ENCODE measurements at regions not wholly inside any gene's neighbourhood (a gene's known extent, or its start where the extent isn't known, plus 50 kb on each side); places are given as distances from the start of the nearest gene placed in this dataset.

DNA sequence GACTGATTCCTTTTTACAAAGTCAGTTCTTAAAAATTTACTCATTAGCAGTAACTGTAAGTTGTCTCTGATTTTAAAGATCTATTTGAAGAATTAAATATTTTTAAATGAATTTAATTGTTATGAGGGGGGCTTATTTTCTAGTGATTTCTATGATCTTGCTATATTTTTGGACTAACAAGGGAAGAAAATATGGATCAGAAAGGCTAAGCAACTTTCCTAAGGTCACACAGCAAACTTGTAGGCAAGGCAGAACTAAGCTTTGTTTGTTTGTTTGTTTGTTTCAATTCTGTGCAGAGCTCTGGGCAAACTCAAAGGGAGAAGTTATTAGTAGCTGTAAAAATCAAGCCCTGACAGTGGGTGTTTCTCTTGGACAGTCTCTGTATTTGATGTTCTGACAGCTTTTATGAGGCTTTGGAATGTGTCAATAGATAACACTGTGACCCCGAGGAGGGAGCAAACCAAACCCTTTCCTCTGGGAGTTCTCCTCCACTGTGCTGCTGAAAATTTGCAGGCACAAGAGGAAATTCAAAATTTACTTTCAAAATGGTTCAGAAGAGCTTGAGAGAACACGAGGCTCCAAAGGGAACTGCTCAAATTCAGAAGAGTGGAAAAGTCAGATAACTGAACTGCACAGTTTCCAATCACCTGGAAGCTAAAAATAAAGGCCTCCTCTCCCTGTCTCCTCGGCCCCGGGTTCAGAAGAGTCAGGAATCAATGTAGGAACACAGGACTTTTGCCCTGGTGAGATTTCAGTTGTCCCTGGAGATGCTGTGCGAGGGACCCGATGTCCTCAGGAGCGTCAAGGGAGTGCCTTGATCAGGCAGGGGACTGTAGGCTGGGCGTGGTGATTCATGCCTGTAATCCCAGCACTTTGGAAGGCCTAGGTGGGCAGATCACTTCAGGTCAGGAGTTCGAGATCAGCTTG lies 325.7 kb downstream of the GATA3 start:
- dilution Hi-C loops (cut with HindIII; ENCODE audit: low sequenced_read_pairs, unreplicated experiment), result no loop called here
- ChIA-PET POLR2A (ENCODE audit: unreplicated experiment) (no interaction called here), CTCF (no interaction called here)
- H2AK9ac ChIP-seq (replicated peaks; ENCODE audit: low read depth, low read length, poor library complexity), result no peak overlapping the region
- no peak for ATAC-seq (ENCODE audit: low read depth)
- no peak for TF ChIP-seq MAZ (IDR thresholded peaks at IDR 0.05; ENCODE audit: borderline replicate concordance, low read depth, low read length)
- TF ChIP-seq, protein P1, sequence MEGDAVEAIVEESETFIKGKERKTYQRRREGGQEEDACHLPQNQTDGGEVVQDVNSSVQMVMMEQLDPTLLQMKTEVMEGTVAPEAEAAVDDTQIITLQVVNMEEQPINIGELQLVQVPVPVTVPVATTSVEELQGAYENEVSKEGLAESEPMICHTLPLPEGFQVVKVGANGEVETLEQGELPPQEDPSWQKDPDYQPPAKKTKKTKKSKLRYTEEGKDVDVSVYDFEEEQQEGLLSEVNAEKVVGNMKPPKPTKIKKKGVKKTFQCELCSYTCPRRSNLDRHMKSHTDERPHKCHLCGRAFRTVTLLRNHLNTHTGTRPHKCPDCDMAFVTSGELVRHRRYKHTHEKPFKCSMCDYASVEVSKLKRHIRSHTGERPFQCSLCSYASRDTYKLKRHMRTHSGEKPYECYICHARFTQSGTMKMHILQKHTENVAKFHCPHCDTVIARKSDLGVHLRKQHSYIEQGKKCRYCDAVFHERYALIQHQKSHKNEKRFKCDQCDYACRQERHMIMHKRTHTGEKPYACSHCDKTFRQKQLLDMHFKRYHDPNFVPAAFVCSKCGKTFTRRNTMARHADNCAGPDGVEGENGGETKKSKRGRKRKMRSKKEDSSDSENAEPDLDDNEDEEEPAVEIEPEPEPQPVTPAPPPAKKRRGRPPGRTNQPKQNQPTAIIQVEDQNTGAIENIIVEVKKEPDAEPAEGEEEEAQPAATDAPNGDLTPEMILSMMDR (conservative IDR thresholded peaks at IDR 0.05; ENCODE audit: low read depth, low read length), result no peak
- no peak for TF ChIP-seq MXI1 (IDR thresholded peaks at IDR 0.05; ENCODE audit: borderline replicate concordance, low read depth, low read length)
- no peak for TF ChIP-seq SMC3 (IDR thresholded peaks at IDR 0.05; ENCODE audit: low read depth, low read length)
- TF ChIP-seq, protein P2, sequence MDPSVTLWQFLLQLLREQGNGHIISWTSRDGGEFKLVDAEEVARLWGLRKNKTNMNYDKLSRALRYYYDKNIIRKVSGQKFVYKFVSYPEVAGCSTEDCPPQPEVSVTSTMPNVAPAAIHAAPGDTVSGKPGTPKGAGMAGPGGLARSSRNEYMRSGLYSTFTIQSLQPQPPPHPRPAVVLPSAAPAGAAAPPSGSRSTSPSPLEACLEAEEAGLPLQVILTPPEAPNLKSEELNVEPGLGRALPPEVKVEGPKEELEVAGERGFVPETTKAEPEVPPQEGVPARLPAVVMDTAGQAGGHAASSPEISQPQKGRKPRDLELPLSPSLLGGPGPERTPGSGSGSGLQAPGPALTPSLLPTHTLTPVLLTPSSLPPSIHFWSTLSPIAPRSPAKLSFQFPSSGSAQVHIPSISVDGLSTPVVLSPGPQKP (IDR thresholded peaks at IDR 0.05; ENCODE audit: borderline replicate concordance, low read depth, low read length), result no peak
- no peak for TF ChIP-seq FOS (IDR thresholded peaks at IDR 0.05; ENCODE audit: low read depth, low read length)
- TF ChIP-seq RAD21 (IDR thresholded peaks at IDR 0.05; ENCODE audit: low read length), result no peak
- TF ChIP-seq, protein P3, sequence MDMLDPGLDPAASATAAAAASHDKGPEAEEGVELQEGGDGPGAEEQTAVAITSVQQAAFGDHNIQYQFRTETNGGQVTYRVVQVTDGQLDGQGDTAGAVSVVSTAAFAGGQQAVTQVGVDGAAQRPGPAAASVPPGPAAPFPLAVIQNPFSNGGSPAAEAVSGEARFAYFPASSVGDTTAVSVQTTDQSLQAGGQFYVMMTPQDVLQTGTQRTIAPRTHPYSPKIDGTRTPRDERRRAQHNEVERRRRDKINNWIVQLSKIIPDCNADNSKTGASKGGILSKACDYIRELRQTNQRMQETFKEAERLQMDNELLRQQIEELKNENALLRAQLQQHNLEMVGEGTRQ (IDR thresholded peaks at IDR 0.05; ENCODE audit: low read depth, low read length), result no peak
- TF ChIP-seq BHLHE40 (IDR thresholded peaks at IDR 0.05; ENCODE audit: low read depth, low read length), result no peak
- TF ChIP-seq MAFK (IDR thresholded peaks at IDR 0.05; ENCODE audit: low read depth, low read length), result no peak
- no peak for TF ChIP-seq RCOR1 (IDR thresholded peaks at IDR 0.05; ENCODE audit: insufficient replicate concordance, low read length)
- TF ChIP-seq CHD1 (IDR thresholded peaks at IDR 0.05; ENCODE audit: low read depth, low read length), result no peak
- in situ Hi-C loops (cut with MboI; ENCODE audit: low sequenced_read_pairs), result no loop called here
- peaks cover 7% of the 10 kb centered on the region; the same call in 1 of the 2 replicates for H3K9me3 ChIP-seq (ENCODE audit: control insufficient read depth, insufficient read depth, low read length)
- no peaks in the 10 kb centered on the region for H3K36me3 ChIP-seq (ENCODE audit: control insufficient read depth, insufficient read depth, low read length)
- H3K27me3 ChIP-seq (ENCODE audit: control insufficient read depth, insufficient read depth, low read length), result no peaks in the 10 kb centered on the region
- no peak overlapping the region for H2BK15ac ChIP-seq (ENCODE audit: low read depth, low read length)
- H3K9ac ChIP-seq (ENCODE audit: low read depth, low read length), result no peak overlapping the region
- H3K56ac ChIP-seq (ENCODE audit: extremely low read depth, insufficient read depth, low read length), result no peak overlapping the region
- H2AFZ ChIP-seq (replicated peaks; ENCODE audit: low read length, poor library complexity), result no peak overlapping the region
- no peak overlapping the region for H2AK5ac ChIP-seq (ENCODE audit: low read depth, low read length)
- no peak overlapping the region for H3K14ac ChIP-seq (replicated peaks; ENCODE audit: low read depth, low read length)
- H3K27ac ChIP-seq (ENCODE audit: insufficient read depth, low read length), result no peak overlapping the region
- H4K20me1 ChIP-seq (ENCODE audit: insufficient read depth, low read length), result no peaks in the 10 kb centered on the region
- no peak overlapping the region for H2BK120ac ChIP-seq (ENCODE audit: low read depth, low read length)
- no peak overlapping the region for H3K23ac ChIP-seq (ENCODE audit: low read depth, low read length)
- H2BK5ac ChIP-seq (ENCODE audit: low read depth, low read length, poor library complexity, severe bottlenecking), result no peak overlapping the region
- H4K5ac ChIP-seq (ENCODE audit: low read depth, low read length), result no peak overlapping the region
- no peak for DNase-seq
- H3K4me3 ChIP-seq (ENCODE audit: insufficient read depth, low read depth, low read length), result no peak overlapping the region
- H3K4me2 ChIP-seq (ENCODE audit: low read depth, low read length), result no peak overlapping the region
- WGBS, 2 experiments (ENCODE audit: extremely low coverage in 2 of 2, insufficient read length in 1 of 2), result 54% methylated on average over 4 of the region's 9 CpGs; no CpG with 5 or more reads in 1 of the 2 experiments
- no TSS peak for BruUV-seq (replicated peaks)
- intact Hi-C loops (cut with micrococcal nuclease), result no loop called here
- H3K4me1 ChIP-seq (ENCODE audit: control insufficient read depth, insufficient read depth, low read length), result no peaks in the 10 kb centered on the region
- no peak overlapping the region for H3K18ac ChIP-seq (ENCODE audit: low read depth, low read length)
- no peaks in the 10 kb centered on the region for H3K9me1 ChIP-seq (ENCODE audit: insufficient read depth, low read length)
- H4K91ac ChIP-seq (ENCODE audit: insufficient read depth, low read depth, low read length), result no peak overlapping the region
- H4K8ac ChIP-seq (ENCODE audit: low read depth in 2 of 2, low read length in 2 of 2), result no peak overlapping the region
- no peak overlapping the region for H2BK20ac ChIP-seq (ENCODE audit: low read depth, low read length)
- H3K4ac ChIP-seq (ENCODE audit: low read depth, low read length), result no peak overlapping the region
- H3K79me1 ChIP-seq (ENCODE audit: low read depth in 1 of 2, low read length in 2 of 2), result no peaks in the 10 kb centered on the region

All from IMR-90 (cell line).